Activated CD4-positive, alpha-beta T cell treated with anti-CD3 and anti-CD28 coated beads, Interleukin-2, amount 50 U/mL, for 48 hours (primary cell): ENCODE measurements at regions not wholly inside any gene's neighbourhood (a gene's known extent, or its start where the extent isn't known, plus 50 kb on each side); places are given as distances from the start of the nearest gene placed in this dataset.
"Not testable (repeated sequence)": the region's sequence is repeated elsewhere in the genome, so short reads cannot be mapped to it uniquely, and the experiment has no call there.

Experiments used
- DNase-seq, 2 experiments: peaks; one replicate each; pipeline ENCODE4 v3.0.0-alpha.2; 2020

GRCh38 chr4:19191979-19192650 lies 1059.6 kb upstream of the SLIT2 start:
- no peak for DNase-seq

GRCh38 chr4:19187691-19188090 lies 1064.0 kb upstream of the SLIT2 start:
- no peak for DNase-seq

- no peak for DNase-seq
These were observed 1064.6 kb upstream of the SLIT2 start for GRCh38 chr4:19187096-19187495.

GRCh38 chr4:19181631-19182030 lies 1070.1 kb upstream of the SLIT2 start:
- DNase-seq: not testable (repeated sequence)

GRCh38 chr4:19178835-19179234 lies 1072.9 kb upstream of the SLIT2 start:
- DNase-seq: no peak

- DNase-seq: no peak
These were observed 1074.1 kb upstream of the SLIT2 start for GRCh38 chr4:19177616-19178015.

- DNase-seq: no peak
These were observed 1079.9 kb upstream of the SLIT2 start for GRCh38 chr4:19171832-19172231.

- no peak for DNase-seq
These were observed 1084.4 kb upstream of the SLIT2 start for GRCh38 chr4:19167311-19167710.

GRCh38 chr4:19164334-19164733 lies 1087.4 kb upstream of the SLIT2 start:
- no peak for DNase-seq

GRCh38 chr4:19159874-19160273 lies 1091.8 kb upstream of the SLIT2 start:
- DNase-seq: no peak

- no peak for DNase-seq
These were observed 1093.4 kb upstream of the SLIT2 start for GRCh38 chr4:19158107-19158809.

GRCh38 chr4:19156786-19157185 lies 1094.9 kb upstream of the SLIT2 start:
- no peak for DNase-seq

- no peak for DNase-seq
These were observed 1096.1 kb upstream of the SLIT2 start for GRCh38 chr4:19155568-19155967.

- not testable (repeated sequence) for DNase-seq
These were observed 1097.4 kb upstream of the SLIT2 start for GRCh38 chr4:19154267-19154666.

GRCh38 chr4:19152264-19152663 lies 1099.4 kb upstream of the SLIT2 start:
- DNase-seq: no peak

- no peak for DNase-seq
These were observed 1100.0 kb upstream of the SLIT2 start for GRCh38 chr4:19151684-19152083.

GRCh38 chr4:19146038-19146437 lies 1105.7 kb upstream of the SLIT2 start:
- no peak for DNase-seq

- no peak for DNase-seq
These were observed 1114.5 kb upstream of the LCORL start for GRCh38 chr4:19135895-19136633.

- no peak for DNase-seq
These were observed 1113.1 kb upstream of the LCORL start for GRCh38 chr4:19134685-19135084.

GRCh38 chr4:19133315-19133714 lies 1111.8 kb upstream of the LCORL start:
- DNase-seq: no peak

- DNase-seq: no peak
These were observed 1109.3 kb upstream of the LCORL start for GRCh38 chr4:19130866-19131265.

GRCh38 chr4:19128176-19128575 lies 1106.6 kb upstream of the LCORL start:
- no peak for DNase-seq

- no peak for DNase-seq
These were observed 1105.3 kb upstream of the LCORL start for GRCh38 chr4:19126903-19127302.

GRCh38 chr4:19123681-19124080 lies 1102.1 kb upstream of the LCORL start:
- no peak for DNase-seq
